ENCODE measurements at regions not wholly inside any gene's neighbourhood (a gene's known extent, or its start where the extent isn't known, plus 50 kb on each side); places are given as distances from the start of the nearest gene placed in this dataset.

DNA sequence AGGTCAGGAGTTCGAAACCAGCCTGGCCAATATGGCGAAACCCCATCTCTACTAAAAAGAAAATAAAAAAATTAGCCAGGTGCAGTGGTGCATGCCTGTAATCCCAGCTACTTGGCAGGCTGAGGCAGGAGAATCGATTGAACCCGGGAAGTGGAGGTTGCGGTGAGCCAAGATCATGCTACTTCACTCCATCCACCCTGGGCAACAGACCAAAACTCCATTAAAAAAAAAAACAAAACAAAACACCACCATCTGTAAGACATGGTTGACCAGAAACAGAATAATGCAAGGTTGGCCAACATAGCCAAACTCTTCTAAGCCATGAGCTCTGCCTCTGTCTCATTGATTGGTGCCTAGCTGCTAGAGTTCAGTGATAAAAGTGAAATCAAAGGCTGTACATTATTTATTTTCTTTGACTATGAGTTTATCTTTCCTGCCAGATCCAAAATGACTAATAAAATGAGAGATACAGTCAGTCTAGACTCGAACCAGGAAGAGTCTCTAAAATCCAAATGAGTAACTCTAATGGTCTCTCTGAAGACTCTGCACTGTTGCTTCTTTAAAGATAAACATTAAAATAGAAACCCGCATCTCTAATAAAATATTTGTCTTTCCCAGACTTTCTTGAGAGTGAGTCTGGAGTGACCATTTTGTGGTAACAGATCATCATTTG, 404.7 kb downstream of the DAD1 start:
- no peaks in the 10 kb centered on the region for H3K4me1 ChIP-seq
- intact Hi-C loops (cut with DNase I) = no loop called here
- H3K27me3 ChIP-seq = no peaks in the 10 kb centered on the region
- H3K4me3 ChIP-seq = no peak overlapping the region
- no peak for DNase-seq (ENCODE audit: low spot score in 2 of 2)
- no peak overlapping the region for H3K27ac ChIP-seq
- TF ChIP-seq, protein P1, sequence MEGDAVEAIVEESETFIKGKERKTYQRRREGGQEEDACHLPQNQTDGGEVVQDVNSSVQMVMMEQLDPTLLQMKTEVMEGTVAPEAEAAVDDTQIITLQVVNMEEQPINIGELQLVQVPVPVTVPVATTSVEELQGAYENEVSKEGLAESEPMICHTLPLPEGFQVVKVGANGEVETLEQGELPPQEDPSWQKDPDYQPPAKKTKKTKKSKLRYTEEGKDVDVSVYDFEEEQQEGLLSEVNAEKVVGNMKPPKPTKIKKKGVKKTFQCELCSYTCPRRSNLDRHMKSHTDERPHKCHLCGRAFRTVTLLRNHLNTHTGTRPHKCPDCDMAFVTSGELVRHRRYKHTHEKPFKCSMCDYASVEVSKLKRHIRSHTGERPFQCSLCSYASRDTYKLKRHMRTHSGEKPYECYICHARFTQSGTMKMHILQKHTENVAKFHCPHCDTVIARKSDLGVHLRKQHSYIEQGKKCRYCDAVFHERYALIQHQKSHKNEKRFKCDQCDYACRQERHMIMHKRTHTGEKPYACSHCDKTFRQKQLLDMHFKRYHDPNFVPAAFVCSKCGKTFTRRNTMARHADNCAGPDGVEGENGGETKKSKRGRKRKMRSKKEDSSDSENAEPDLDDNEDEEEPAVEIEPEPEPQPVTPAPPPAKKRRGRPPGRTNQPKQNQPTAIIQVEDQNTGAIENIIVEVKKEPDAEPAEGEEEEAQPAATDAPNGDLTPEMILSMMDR (IDR thresholded peaks at IDR 0.05) = no peak
- no peaks in the 10 kb centered on the region for H3K36me3 ChIP-seq
- H3K9me3 ChIP-seq = no peaks in the 10 kb centered on the region

- H3K4me3 ChIP-seq = no peak overlapping the region
- intact Hi-C loops (cut with DNase I) = no loop called here
- DNase-seq (ENCODE audit: low spot score in 2 of 2) = no peak
- TF ChIP-seq, protein P1 (IDR thresholded peaks at IDR 0.05) = no peak
- H3K27me3 ChIP-seq = no peaks in the 10 kb centered on the region
- no peaks in the 10 kb centered on the region for H3K4me1 ChIP-seq
- H3K27ac ChIP-seq = no peak overlapping the region
- no peaks in the 10 kb centered on the region for H3K9me3 ChIP-seq
- no peaks in the 10 kb centered on the region for H3K36me3 ChIP-seq
Measured at GRCh38 chr14:22180045-22180444, 409.0 kb downstream of the DAD1 start.

- no peak for DNase-seq (ENCODE audit: low spot score in 2 of 2)
- Histone ChIP-seq H3K4me3 (no peak overlapping the region), H3K27ac (no peak overlapping the region), H3K4me1 (no peaks in the 10 kb centered on the region), H3K36me3 (no peaks in the 10 kb centered on the region), H3K9me3 (no peaks in the 10 kb centered on the region), H3K27me3 (no peaks in the 10 kb centered on the region)
- TF ChIP-seq, protein P1 (IDR thresholded peaks at IDR 0.05) = no peak
- intact Hi-C loops (cut with DNase I) = no loop called here
Measured at GRCh38 chr14:22179190-22179589, 409.8 kb downstream of the DAD1 start.

DNA sequence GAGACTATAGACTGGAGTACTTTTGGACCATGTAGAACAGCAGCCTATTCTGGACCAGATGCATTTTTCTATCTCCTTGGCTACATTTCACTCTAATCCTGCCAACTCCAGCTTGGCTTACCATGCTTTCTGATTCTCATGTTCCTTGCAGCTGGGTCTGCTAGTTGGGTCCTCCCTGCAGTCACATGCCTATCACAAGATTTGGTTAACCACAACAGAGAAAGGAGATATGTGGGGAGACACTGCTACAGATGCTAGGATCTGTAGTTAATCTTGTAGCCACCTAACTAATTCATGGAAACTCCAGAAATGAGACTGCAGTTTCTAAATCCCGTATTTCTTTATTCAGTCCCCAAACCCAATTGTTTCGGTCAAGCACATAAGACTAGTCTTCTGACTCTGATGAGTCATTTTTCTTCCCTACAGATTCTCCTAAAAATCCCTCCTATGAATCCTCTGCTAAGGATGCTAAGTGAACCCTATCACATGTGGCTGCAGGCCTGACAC, 410.6 kb downstream of the DAD1 start:
- intact Hi-C loops (cut with DNase I) = no loop called here
- TF ChIP-seq, protein P1 (IDR thresholded peaks at IDR 0.05) = no peak
- Histone ChIP-seq H3K27ac (no peak overlapping the region), H3K36me3 (no peaks in the 10 kb centered on the region), H3K9me3 (no peaks in the 10 kb centered on the region), H3K27me3 (no peaks in the 10 kb centered on the region), H3K4me1 (no peaks in the 10 kb centered on the region), H3K4me3 (no peak overlapping the region)
- no peak for DNase-seq (ENCODE audit: low spot score in 2 of 2)

DNA sequence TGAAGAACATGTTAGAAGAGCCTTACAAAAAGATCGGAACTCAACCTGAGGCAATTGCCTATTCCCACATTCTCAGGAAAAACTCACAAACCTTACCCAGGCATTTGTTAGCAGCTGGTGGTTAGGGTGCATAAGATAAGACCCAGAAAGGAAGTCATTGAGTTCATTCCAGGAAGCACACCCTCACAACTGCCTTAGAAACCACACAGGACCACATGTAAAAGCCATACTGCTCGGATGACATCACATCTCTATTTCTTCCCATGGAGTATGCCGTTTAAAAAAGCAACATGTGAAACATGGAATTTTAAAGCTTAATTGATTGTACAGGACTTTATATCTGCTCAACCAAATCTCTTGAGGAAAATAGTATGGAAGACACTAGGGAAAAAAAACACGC, 411.2 kb downstream of the DAD1 start:
- Histone ChIP-seq H3K4me3 (no peak overlapping the region), H3K9me3 (no peaks in the 10 kb centered on the region), H3K4me1 (no peaks in the 10 kb centered on the region), H3K27ac (no peak overlapping the region), H3K27me3 (no peaks in the 10 kb centered on the region), H3K36me3 (no peaks in the 10 kb centered on the region)
- intact Hi-C loops (cut with DNase I) = no loop called here
- TF ChIP-seq, protein P1 (IDR thresholded peaks at IDR 0.05) = no peak
- no peak for DNase-seq (ENCODE audit: low spot score in 2 of 2)

Measured in ascending aorta (tissue), 2 donors.